T-helper 17 cell (primary cell): ENCODE measurements at regions not wholly inside any gene's neighbourhood (a gene's known extent, or its start where the extent isn't known, plus 50 kb on each side); places are given as distances from the start of the nearest gene placed in this dataset.
"Not testable (repeated sequence)": the region's sequence is repeated elsewhere in the genome, so short reads cannot be mapped to it uniquely, and the experiment has no call there.

Source experiments
- ATAC-seq: fragments of 150-1000 bp; cut with Tn5 transposase; 2 replicates; pipeline ENCODE4 v1.10.0; 2021; ENCODE audit warnings: mild to moderate bottlenecking, moderate library complexity
- DNase-seq, 3 donors: peaks; one replicate each; pipeline versions ENCODE4 v3.0.0 to v3.0.0-alpha.2; 2020 to 2021
- H3K9me3 ChIP-seq: one replicate; pipeline ENCODE4 v1.7.0; 2013; ENCODE audit warnings: low read length, mild to moderate bottlenecking; ENCODE audit not compliant: control insufficient read depth, poor library complexity, severe bottlenecking
- H3K27ac Mint-ChIP-seq: one replicate; pipeline ENCODE4 v1.8.0; 2022; ENCODE audit warnings: mild to moderate bottlenecking, moderate library complexity, mixed read lengths
- H3K27me3 Mint-ChIP-seq: one replicate; pipeline ENCODE4 v1.8.0; 2022; ENCODE audit warnings: mixed read lengths
- H3K36me3 Mint-ChIP-seq: one replicate; pipeline ENCODE4 v1.8.0; 2022; ENCODE audit warnings: low read depth, mixed read lengths
- H3K4me1 Mint-ChIP-seq: one replicate; pipeline ENCODE4 v1.8.0; 2022; ENCODE audit warnings: mild to moderate bottlenecking, mixed read lengths
- H3K4me3 Mint-ChIP-seq: one replicate; pipeline ENCODE4 v1.8.0; 2022; ENCODE audit warnings: mild to moderate bottlenecking, moderate library complexity, mixed read lengths

DNA sequence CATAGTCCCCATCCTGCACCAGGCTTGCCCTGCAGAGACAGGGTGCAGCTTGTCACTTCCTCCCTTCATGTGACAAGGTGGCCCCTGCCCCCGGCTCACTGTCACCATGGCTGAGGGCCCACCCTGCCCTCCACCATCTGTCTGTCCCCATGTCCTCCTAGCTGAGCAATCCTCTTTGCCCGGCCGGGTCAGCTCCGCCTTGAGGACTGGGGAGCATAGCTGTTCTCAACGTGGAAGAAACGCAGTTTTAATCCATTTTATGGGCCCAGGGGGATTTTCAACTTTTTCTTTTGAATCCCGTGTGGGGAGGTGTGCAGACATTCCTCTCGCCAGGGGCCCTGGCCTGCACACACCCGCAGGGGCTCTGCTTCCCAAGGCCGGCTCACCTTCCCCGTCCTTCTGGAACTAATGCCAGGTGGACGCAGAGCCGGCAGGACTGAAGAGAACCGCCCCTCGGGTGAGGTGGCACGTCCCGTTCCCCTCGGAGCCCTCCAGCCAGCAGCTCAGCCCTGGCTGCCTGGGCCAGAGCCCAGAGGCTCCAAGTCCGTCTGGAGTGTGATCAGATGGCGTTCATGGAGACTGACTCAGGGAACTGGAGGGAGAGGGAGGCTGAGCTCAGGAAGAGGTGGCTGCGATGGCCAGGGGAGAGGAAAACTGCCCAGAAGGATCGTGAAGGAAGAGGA, 1108.7 kb downstream of the BRD1 start:
- Mint-ChIP-seq H3K27ac (no peak overlapping the region), H3K4me3 (no peak overlapping the region), H3K36me3 (peaks cover 3% of the 10 kb centered on the region), H3K27me3 (no peaks in the 10 kb centered on the region), H3K4me1 (no peaks in the 10 kb centered on the region)
- H3K9me3 ChIP-seq, result no peaks in the 10 kb centered on the region
- ATAC-seq (no peak), DNase-seq (no peak)

GRCh38 chr22:48717883-48718817, 1109.5 kb downstream of the BRD1 start:
- no peaks in the 10 kb centered on the region for H3K9me3 ChIP-seq
- H3K27ac Mint-ChIP-seq, result no peak overlapping the region
- peaks cover 3% of the 10 kb centered on the region for H3K36me3 Mint-ChIP-seq
- H3K4me3 Mint-ChIP-seq, result no peak overlapping the region
- DNase-seq, result no peak
- ATAC-seq, result no peak
- H3K4me1 Mint-ChIP-seq, result no peaks in the 10 kb centered on the region
- no peaks in the 10 kb centered on the region for H3K27me3 Mint-ChIP-seq

GRCh38 chr22:48717076-48717810, 1110.4 kb downstream of the BRD1 start:
- Mint-ChIP-seq H3K27me3 (no peaks in the 10 kb centered on the region), H3K27ac (no peak overlapping the region)
- no peak for DNase-seq

DNA sequence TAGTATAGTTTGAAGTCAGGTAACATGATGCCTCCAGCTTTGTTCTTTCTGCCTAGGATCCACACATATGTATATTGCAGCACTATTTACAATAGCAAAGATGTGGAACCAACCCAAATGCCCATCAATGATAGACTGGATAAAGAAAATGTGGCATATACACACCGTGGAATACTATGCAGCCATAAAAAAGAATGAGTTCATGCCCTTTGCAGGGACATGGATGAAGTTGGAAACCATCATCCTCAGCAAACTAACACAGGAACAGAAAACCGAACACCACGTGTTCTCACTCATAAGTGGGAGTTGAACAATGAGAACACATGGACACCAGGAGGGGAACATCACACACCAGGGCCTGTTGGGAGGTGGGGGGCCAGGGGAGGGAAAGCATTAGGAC, 1111.5 kb downstream of the BRD1 start:
- H3K36me3 Mint-ChIP-seq, H3K4me3 Mint-ChIP-seq, H3K4me1 Mint-ChIP-seq, H3K27me3 Mint-ChIP-seq, H3K9me3 ChIP-seq, H3K27ac Mint-ChIP-seq, ATAC-seq, DNase-seq: not testable (repeated sequence)

More at GRCh38 chr22:48717076-48717810, 1110.4 kb downstream of the BRD1 start:
- Mint-ChIP-seq H3K4me1 (no peaks in the 10 kb centered on the region), H3K4me3 (no peak overlapping the region), H3K36me3 (peaks cover 3% of the 10 kb centered on the region)
- ATAC-seq, result no peak
- no peaks in the 10 kb centered on the region for H3K9me3 ChIP-seq

DNA sequence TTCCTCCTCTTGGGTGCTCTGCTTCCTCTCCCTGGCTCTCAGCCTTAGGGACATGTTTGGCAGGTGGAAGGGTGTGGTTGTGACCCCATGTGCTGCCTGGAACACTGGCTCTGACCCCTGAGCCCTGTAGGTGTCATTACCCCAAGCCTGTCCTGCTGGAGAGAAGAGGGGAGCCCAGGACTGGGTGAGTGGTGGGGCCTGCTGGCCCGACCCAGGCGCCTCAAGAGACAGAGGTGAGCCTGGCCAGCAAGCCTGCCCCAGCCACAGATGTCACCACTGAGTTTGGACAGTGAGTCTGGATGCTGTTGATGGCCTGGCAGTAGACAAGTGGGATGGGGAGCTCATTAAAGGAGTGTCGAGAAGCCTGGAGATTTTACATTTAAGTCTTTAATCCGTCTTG, 1112.2 kb downstream of the BRD1 start:
- Mint-ChIP-seq H3K36me3 (peaks cover 3% of the 10 kb centered on the region), H3K27me3 (no peaks in the 10 kb centered on the region), H3K27ac (no peak overlapping the region), H3K4me1 (no peaks in the 10 kb centered on the region), H3K4me3 (no peak overlapping the region)
- ATAC-seq (no peak), DNase-seq (no peak)
- H3K9me3 ChIP-seq, result no peaks in the 10 kb centered on the region

GRCh38 chr22:48714231-48714630, 1113.4 kb downstream of the BRD1 start:
- H3K27ac Mint-ChIP-seq, result no peak overlapping the region
- no peaks in the 10 kb centered on the region for H3K4me1 Mint-ChIP-seq
- peaks cover 3% of the 10 kb centered on the region for H3K36me3 Mint-ChIP-seq
- no peaks in the 10 kb centered on the region for H3K9me3 ChIP-seq
- H3K4me3 Mint-ChIP-seq, result no peak overlapping the region
- no peaks in the 10 kb centered on the region for H3K27me3 Mint-ChIP-seq
- ATAC-seq, result no peak
- DNase-seq, result no peak

DNA sequence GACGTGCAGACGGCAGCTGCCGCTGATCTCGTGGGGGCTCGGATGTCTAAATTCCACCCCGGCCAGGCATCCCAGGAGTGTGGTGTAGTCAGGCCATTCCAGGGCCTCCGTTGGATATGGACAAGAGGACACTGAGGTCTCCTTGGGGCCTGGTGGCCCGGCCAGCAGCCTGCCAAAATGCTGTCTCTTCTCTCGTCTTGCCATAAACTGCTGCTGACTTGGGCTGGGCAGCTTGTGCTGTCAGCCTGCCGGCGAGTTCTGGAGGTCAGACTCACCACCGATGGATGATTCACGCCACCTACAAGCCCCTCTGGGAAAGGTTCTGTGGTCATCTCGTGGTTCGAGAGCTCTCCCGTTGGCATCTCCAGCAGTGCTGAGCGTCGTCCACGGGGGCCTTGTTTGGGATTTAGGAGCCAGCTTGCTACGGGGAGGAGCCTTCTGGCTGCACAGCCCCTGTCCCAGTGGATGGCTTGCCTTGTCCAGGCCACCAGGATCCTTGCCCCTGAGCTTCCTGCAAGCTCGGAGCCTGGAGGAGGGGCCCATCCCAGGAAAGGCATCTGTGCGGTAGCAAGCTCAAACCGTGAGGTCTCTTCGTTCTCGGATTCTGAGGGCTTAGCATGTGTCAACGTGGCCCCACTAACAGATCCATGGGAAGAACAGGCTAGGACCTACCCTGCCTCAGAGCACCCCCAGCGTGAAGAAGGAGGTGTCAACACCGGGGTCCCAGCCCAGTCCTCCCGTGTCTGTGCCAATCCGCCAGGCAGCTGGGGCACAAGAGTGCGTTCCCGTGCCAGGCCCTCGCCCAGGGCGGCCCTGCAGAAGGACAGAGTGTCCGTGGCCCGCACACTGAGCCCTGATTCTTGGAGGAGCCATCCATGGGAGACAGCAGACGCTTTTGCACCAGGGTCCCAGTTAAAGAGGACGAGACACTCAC, 1114.1 kb downstream of the BRD1 start:
- H3K27ac Mint-ChIP-seq, result no peak overlapping the region
- H3K27me3 Mint-ChIP-seq, result no peaks in the 10 kb centered on the region
- no peak for DNase-seq
- no peak for ATAC-seq
- H3K9me3 ChIP-seq, result no peaks in the 10 kb centered on the region
- H3K4me3 Mint-ChIP-seq, result no peak overlapping the region
- peaks cover 3% of the 10 kb centered on the region for H3K36me3 Mint-ChIP-seq
- no peaks in the 10 kb centered on the region for H3K4me1 Mint-ChIP-seq

DNA sequence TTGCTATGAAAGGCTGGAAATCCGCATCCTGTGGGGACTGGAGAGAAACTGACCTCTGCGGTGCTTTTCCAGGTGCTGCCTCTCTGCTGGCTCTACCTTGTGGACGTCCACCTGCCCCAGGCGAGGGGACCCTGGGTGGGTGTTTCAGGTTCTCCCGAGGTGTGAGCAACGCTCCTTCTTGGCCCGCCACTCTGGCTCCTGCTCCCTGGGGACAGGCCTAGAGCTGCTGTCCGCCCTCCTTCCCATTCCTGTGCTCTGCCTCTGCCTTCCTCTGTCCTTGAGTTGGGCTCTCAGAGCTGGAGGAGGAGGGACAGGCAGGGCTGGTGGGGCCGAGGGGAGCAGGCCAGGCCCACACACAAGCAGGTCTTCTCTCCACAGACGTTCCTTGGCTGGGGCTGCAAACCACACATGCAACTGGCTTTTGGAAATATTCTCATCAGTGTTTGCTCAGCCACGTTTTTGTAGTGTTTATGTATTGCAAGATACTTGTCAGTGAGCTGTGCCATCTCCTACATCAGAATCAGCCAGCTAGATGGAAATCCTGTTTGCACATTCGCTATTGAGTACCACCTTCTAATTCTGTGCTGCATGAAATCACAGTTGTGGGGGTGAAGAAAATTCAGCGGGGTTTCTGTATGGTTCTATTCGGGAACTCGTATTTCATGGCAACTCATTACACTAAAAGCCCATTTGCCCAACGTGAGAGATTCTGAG, 1115.0 kb downstream of the BRD1 start:
- DNase-seq (no peak), ATAC-seq (no peak)
- Mint-ChIP-seq H3K27ac (no peak overlapping the region), H3K27me3 (no peaks in the 10 kb centered on the region), H3K4me1 (no peaks in the 10 kb centered on the region), H3K4me3 (no peak overlapping the region), H3K36me3 (peaks cover 3% of the 10 kb centered on the region)
- no peaks in the 10 kb centered on the region for H3K9me3 ChIP-seq

DNA sequence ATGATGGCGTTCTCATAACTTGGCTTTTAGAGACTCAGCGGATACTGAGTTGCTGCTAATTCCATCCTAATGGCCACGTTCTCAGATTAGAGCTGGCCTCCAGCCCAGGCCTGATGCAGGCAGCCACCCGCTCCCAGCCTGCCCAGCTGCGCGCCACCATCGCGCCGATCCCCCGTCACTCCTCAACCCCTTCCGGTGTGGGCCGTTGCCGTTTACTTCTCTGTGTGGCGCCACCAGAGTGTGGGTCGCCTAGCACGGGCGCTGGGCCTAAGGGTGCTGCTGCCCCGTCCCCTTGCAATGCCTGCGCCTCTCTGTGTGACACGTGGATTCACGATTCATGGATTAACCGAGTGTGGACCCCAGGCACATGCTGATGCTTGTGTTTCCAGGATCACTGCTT, 1116.0 kb downstream of the BRD1 start:
- Mint-ChIP-seq H3K27ac (no peak overlapping the region), H3K4me3 (no peak overlapping the region), H3K36me3 (peaks cover 3% of the 10 kb centered on the region), H3K27me3 (no peaks in the 10 kb centered on the region), H3K4me1 (no peaks in the 10 kb centered on the region)
- ATAC-seq (no peak), DNase-seq (no peak)
- no peaks in the 10 kb centered on the region for H3K9me3 ChIP-seq

- no peak for DNase-seq
- Mint-ChIP-seq H3K4me1 (no peaks in the 10 kb centered on the region), H3K27me3 (no peaks in the 10 kb centered on the region), H3K27ac (no peak overlapping the region), H3K4me3 (no peak overlapping the region), H3K36me3 (peaks cover 3% of the 10 kb centered on the region)
- ATAC-seq, result no peak
- H3K9me3 ChIP-seq, result no peaks in the 10 kb centered on the region
Measured at GRCh38 chr22:48711031-48711431, 1116.6 kb downstream of the BRD1 start.

GRCh38 chr22:48710410-48710809, 1117.3 kb downstream of the BRD1 start:
- DNase-seq (no peak), ATAC-seq (no peak)
- Mint-ChIP-seq H3K36me3 (peaks cover 3% of the 10 kb centered on the region), H3K27ac (no peak overlapping the region), H3K4me1 (no peaks in the 10 kb centered on the region), H3K4me3 (no peak overlapping the region), H3K27me3 (no peaks in the 10 kb centered on the region)
- H3K9me3 ChIP-seq, result no peaks in the 10 kb centered on the region

GRCh38 chr22:48709976-48710375, 1117.7 kb downstream of the BRD1 start:
- Mint-ChIP-seq H3K27me3 (no peaks in the 10 kb centered on the region), H3K4me1 (no peaks in the 10 kb centered on the region), H3K36me3 (peaks cover under 1% of the 10 kb centered on the region), H3K27ac (no peak overlapping the region), H3K4me3 (no peak overlapping the region)
- no peaks in the 10 kb centered on the region for H3K9me3 ChIP-seq
- ATAC-seq (no peak), DNase-seq (no peak)
